Motor neuron (in vitro differentiated cells): ENCODE measurements at regions not wholly inside any gene's neighbourhood (a gene's known extent, or its start where the extent isn't known, plus 50 kb on each side); places are given as distances from the start of the nearest gene placed in this dataset.
A peak's percentile ranks its signal among the peaks of the same experiment; 100 is the strongest.

Source experiments
- ATAC-seq, 8 experiments: fragments of 200-7000 bp; cut with Tn5 transposase; replicated peaks in 6 of 8; 2 replicates each; pipeline ENCODE4 v1.8.0; 2021; ENCODE audit warnings: mild to moderate bottlenecking in 8 of 8, moderate library complexity in 8 of 8
- H3K27ac ChIP-seq, 2 donors: fragments of 250-450 bp; sonication (Bioruptor Pico); 2 replicates each; pipeline ENCODE4 v1.9.0; 2021; ENCODE audit warnings: antibody characterized with exemption in 2 of 2, mild to moderate bottlenecking in 2 of 2, moderate library complexity in 1 of 2
- H3K4me1 ChIP-seq, 2 donors: fragments of 250-450 bp; sonication (Bioruptor Pico); replicated peaks in 1 of 2; 2 replicates each; pipeline ENCODE4 v1.6.1; 2021; ENCODE audit warnings: antibody characterized with exemption in 2 of 2, mild to moderate bottlenecking in 2 of 2, moderate library complexity in 1 of 2
- H3K4me3 ChIP-seq, 5 donors: fragments of 250-450 bp; sonication (Bioruptor Pico); 2 replicates each; pipeline ENCODE4 v1.9.0; 2021; ENCODE audit warnings: antibody characterized with exemption in 5 of 5, mild to moderate bottlenecking in 5 of 5, moderate library complexity in 4 of 5
- WGBS, 10 experiments: fragments of 450-650 bp; shearing (Covaris generic); methylation state at CpG; one replicate each; pipeline ENCODE4 v1.0.0; 2022; 5-methylcytosine and 5-hydroxymethylcytosine counted together
- in situ Hi-C, 9 experiments: fragments of 400-800 bp; cut with MboI; loops; one replicate each; pipeline ENCODE4 v1.15.0; 2021; ENCODE audit warnings: low sequenced_read_pairs in 9 of 9, low pct_unique_long_range_greater_than_20kb in 2 of 9; ENCODE audit not compliant: unreplicated experiment in 9 of 9

- WGBS, 10 experiments, result 10 to 94% (median 60%) methylated on average over 1 to 8 of the region's 11 CpGs; no CpG with 5 or more reads in 2 of the 10 experiments
- H3K4me3 ChIP-seq, result no peak overlapping the region
- H3K4me1 ChIP-seq, result no peaks in the 10 kb centered on the region
- peak in 1 of 8 experiments; percentile 20 for ATAC-seq
- H3K27ac ChIP-seq, result no peak overlapping the region
- in situ Hi-C loops, result no loop called here
These were observed 421.7 kb upstream of the C16orf82 start for GRCh38 chr16:26644912-26645543.

GRCh38 chr16:26645614-26646013 lies 421.1 kb upstream of the C16orf82 start:
- Histone ChIP-seq H3K27ac (no peak overlapping the region), H3K4me3 (no peak overlapping the region), H3K4me1 (no peaks in the 10 kb centered on the region)
- 0 to 100% (median 39%) methylated on average over 1 to 8 of the region's 9 CpGs; no CpG with 5 or more reads in 3 of the 10 experiments for WGBS, 10 experiments
- ATAC-seq, result peak in 2 of 8 experiments; percentile 50 to 83
- in situ Hi-C loops, result no loop called here

GRCh38 chr16:26647870-26648269 lies 418.9 kb upstream of the C16orf82 start:
- H3K27ac ChIP-seq, result no peak overlapping the region
- ATAC-seq, result peak in 4 of 8 experiments; percentile 24 to 64 (median 57)
- H3K4me3 ChIP-seq, result no peak overlapping the region
- in situ Hi-C loops, result no loop called here
- 16 to 75% (median 56%) methylated on average over 1 to 4 of the region's 4 CpGs; no CpG with 5 or more reads in 2 of the 10 experiments for WGBS, 10 experiments
- no peaks in the 10 kb centered on the region for H3K4me1 ChIP-seq

GRCh38 chr16:26648851-26649250 lies 417.9 kb upstream of the C16orf82 start:
- in situ Hi-C loops, result no loop called here
- 0 to 100% (median 42%) methylated on average over 1 of the region's 2 CpGs; no CpG with 5 or more reads in 6 of the 10 experiments for WGBS, 10 experiments
- no peaks in the 10 kb centered on the region for H3K4me1 ChIP-seq
- no peak for ATAC-seq
- no peak overlapping the region for H3K4me3 ChIP-seq
- no peak overlapping the region for H3K27ac ChIP-seq

- Histone ChIP-seq H3K4me3 (no peak overlapping the region), H3K4me1 (no peaks in the 10 kb centered on the region), H3K27ac (no peak overlapping the region)
- in situ Hi-C loops, result no loop called here
- no peak for ATAC-seq
- 33 to 100% (median 87%) methylated on average over 1 to 4 of the region's 5 CpGs; no CpG with 5 or more reads in 2 of the 10 experiments for WGBS, 10 experiments
These were observed 417.2 kb upstream of the C16orf82 start for GRCh38 chr16:26649381-26650045.

GRCh38 chr16:26651464-26651863 lies 415.3 kb upstream of the C16orf82 start:
- in situ Hi-C loops, result no loop called here
- Histone ChIP-seq H3K27ac (no peak overlapping the region), H3K4me3 (no peak overlapping the region), H3K4me1 (no peaks in the 10 kb centered on the region)
- no peak for ATAC-seq
- whole genome bisulfite sequencing, 10 experiments, result 0 to 100% (median 68%) methylated on average over 1 to 2 of the region's 2 CpGs; no CpG with 5 or more reads in 4 of the 10 experiments

GRCh38 chr16:26651884-26652283 lies 414.8 kb upstream of the C16orf82 start:
- Histone ChIP-seq H3K4me3 (no peak overlapping the region), H3K4me1 (no peaks in the 10 kb centered on the region), H3K27ac (no peak overlapping the region)
- in situ Hi-C loops, result no loop called here
- 0 to 100% (median 52%) methylated on average over 1 of the region's 1 CpG; no CpG with 5 or more reads in 4 of the 10 experiments for WGBS, 10 experiments
- no peak for ATAC-seq

GRCh38 chr16:26658486-26658885 lies 408.2 kb upstream of the C16orf82 start:
- WGBS, 10 experiments, result 0 to 100% (median 28%) methylated on average over 1 to 2 of the region's 2 CpGs; no CpG with 5 or more reads in 2 of the 10 experiments
- ATAC-seq, result peak in 2 of 8 experiments; percentile 41 to 45
- Histone ChIP-seq H3K4me3 (no peak overlapping the region), H3K27ac (no peak overlapping the region), H3K4me1 (no peaks in the 10 kb centered on the region)
- in situ Hi-C loops, result no loop called here

GRCh38 chr16:26658915-26659314 lies 407.8 kb upstream of the C16orf82 start:
- peak in 2 of 8 experiments; percentile 97 to 99 for ATAC-seq
- H3K4me1 ChIP-seq, result no peaks in the 10 kb centered on the region
- H3K4me3 ChIP-seq, result no peak overlapping the region
- 0 to 40% (median 11%) methylated on average over 1 to 2 of the region's 2 CpGs for WGBS, 10 experiments
- no peak overlapping the region for H3K27ac ChIP-seq
- in situ Hi-C loops, result no loop called here

GRCh38 chr16:26664086-26664485 lies 402.6 kb upstream of the C16orf82 start:
- Histone ChIP-seq H3K4me1 (peaks cover 12% of the 10 kb centered on the region in 2 donors), H3K4me3 (no peak overlapping the region), H3K27ac (no peak overlapping the region)
- ATAC-seq, result no peak
- 0 to 100% (median 100%) methylated on average over 1 to 2 of the region's 4 CpGs; no CpG with 5 or more reads in 5 of the 10 experiments for WGBS, 10 experiments
- in situ Hi-C loops, result no loop called here

- 0 to 60% (median 31%) methylated on average over 1 to 13 of the region's 13 CpGs for WGBS, 10 experiments
- no peak overlapping the region for H3K27ac ChIP-seq
- peak in 4 of 8 experiments; percentile 58 to 67 (median 64) for ATAC-seq
- in situ Hi-C loops, result no loop called here
- no peak overlapping the region for H3K4me3 ChIP-seq
- H3K4me1 ChIP-seq, result peaks cover 12% of the 10 kb centered on the region in 2 donors
These were observed 401.4 kb upstream of the C16orf82 start for GRCh38 chr16:26665166-26665939.

GRCh38 chr16:26666486-26666885 lies 400.2 kb upstream of the C16orf82 start:
- no peak for ATAC-seq
- Histone ChIP-seq H3K4me3 (no peak overlapping the region), H3K4me1 (peaks cover 12% of the 10 kb centered on the region in 2 donors), H3K27ac (no peak overlapping the region)
- 0 to 75% (median 46%) methylated on average over 1 to 2 of the region's 2 CpGs; no CpG with 5 or more reads in 2 of the 10 experiments for WGBS, 10 experiments
- in situ Hi-C loops, result no loop called here

- in situ Hi-C loops, result no loop called here
- 20 to 74% (median 27%) methylated on average over 1 to 8 of the region's 12 CpGs; no CpG with 5 or more reads in 4 of the 10 experiments for WGBS, 10 experiments
- no peak overlapping the region for H3K27ac ChIP-seq
- ATAC-seq, result no peak
- H3K4me1 ChIP-seq, result peaks cover 12 to 14% of the 10 kb centered on the region in 2 donors
- no peak overlapping the region for H3K4me3 ChIP-seq
These were observed 399.4 kb upstream of the C16orf82 start for GRCh38 chr16:26667307-26667706.
